ENCODE measurements at regions not wholly inside any gene's neighbourhood (a gene's known extent, or its start where the extent isn't known, plus 50 kb on each side); places are given as distances from the start of the nearest gene placed in this dataset.

DNA sequence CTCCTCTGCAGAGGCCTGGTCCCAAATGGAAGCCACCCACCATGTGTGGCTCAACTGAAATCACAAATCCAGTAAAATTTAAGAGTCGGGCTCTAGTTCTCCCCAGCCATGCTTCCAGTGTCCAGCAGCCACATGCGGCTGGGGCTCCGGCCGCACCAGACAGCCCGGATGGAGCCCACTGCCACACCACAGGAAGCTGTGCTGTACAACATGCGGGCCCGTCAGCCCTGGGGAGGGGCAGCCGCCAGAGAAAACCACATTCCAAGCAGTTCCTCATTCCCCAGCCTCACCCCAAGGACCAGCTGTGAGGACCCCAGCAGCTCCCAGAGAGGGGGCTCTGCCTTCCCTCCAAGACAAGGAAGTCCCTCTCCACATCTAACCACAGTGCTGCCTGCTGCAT lies 135.0 kb downstream of the NCOR2 start:
- CTCF ChIA-PET: no interaction called here
- TF ChIP-seq CHD1 (IDR thresholded peaks at IDR 0.05; ENCODE audit: low read depth, low read length): no peak
- no peak for TF ChIP-seq MXI1 (IDR thresholded peaks at IDR 0.05; ENCODE audit: borderline replicate concordance, low read depth, low read length)
- TF ChIP-seq RCOR1 (IDR thresholded peaks at IDR 0.05; ENCODE audit: insufficient replicate concordance, low read length): no peak
- no peak for TF ChIP-seq MAFK (IDR thresholded peaks at IDR 0.05; ENCODE audit: low read depth, low read length)
- TF ChIP-seq FOS (IDR thresholded peaks at IDR 0.05; ENCODE audit: low read depth, low read length): no peak
- TF ChIP-seq MAZ (IDR thresholded peaks at IDR 0.05; ENCODE audit: borderline replicate concordance, low read depth, low read length): no peak
- dilution Hi-C loops (cut with HindIII; ENCODE audit: low sequenced_read_pairs, unreplicated experiment): no loop called here

More for the DNA sequence above, 135.0 kb downstream of the NCOR2 start:
- H2AK9ac ChIP-seq (replicated peaks; ENCODE audit: low read depth, low read length, poor library complexity): no peak overlapping the region
- H3K4me2 ChIP-seq (ENCODE audit: low read depth, low read length): no peak overlapping the region
- H3K27ac ChIP-seq (ENCODE audit: insufficient read depth, low read length): no peak overlapping the region
- intact Hi-C loops (cut with micrococcal nuclease): no loop called here
- no peaks in the 10 kb centered on the region for H3K27me3 ChIP-seq (ENCODE audit: control insufficient read depth, insufficient read depth, low read length)
- 93% methylated on average over 4 of the region's 8 CpGs; no CpG with 5 or more reads in 1 of the 2 experiments for WGBS, 2 experiments (ENCODE audit: extremely low coverage in 2 of 2, insufficient read length in 1 of 2)
- POLR2A ChIA-PET (ENCODE audit: unreplicated experiment): no interaction called here
- no peak overlapping the region for H2BK120ac ChIP-seq (ENCODE audit: low read depth, low read length)
- ATAC-seq (ENCODE audit: low read depth) (no peak), DNase-seq (no peak)
- no peak overlapping the region for H3K4ac ChIP-seq (ENCODE audit: low read depth, low read length)
- no peak overlapping the region for H2AK5ac ChIP-seq (ENCODE audit: low read depth, low read length)
- no peaks in the 10 kb centered on the region for H3K9me3 ChIP-seq (ENCODE audit: control insufficient read depth, insufficient read depth, low read length)
- H2BK5ac ChIP-seq (ENCODE audit: low read depth, low read length, poor library complexity, severe bottlenecking): no peak overlapping the region
- no peak overlapping the region for H2AFZ ChIP-seq (replicated peaks; ENCODE audit: low read length, poor library complexity)
- peaks cover 8% of the 10 kb centered on the region; the same call in 1 of the 2 replicates for H3K9me1 ChIP-seq (ENCODE audit: insufficient read depth, low read length)
- H4K8ac ChIP-seq (ENCODE audit: low read depth in 2 of 2, low read length in 2 of 2): no peak overlapping the region
- H2BK20ac ChIP-seq (ENCODE audit: low read depth, low read length): no peak overlapping the region
- H3K9ac ChIP-seq (ENCODE audit: low read depth, low read length): no peak overlapping the region
- no peak overlapping the region for H3K4me3 ChIP-seq (ENCODE audit: insufficient read depth, low read depth, low read length)
- H3K36me3 ChIP-seq (ENCODE audit: control insufficient read depth, insufficient read depth, low read length): peaks cover 35% of the 10 kb centered on the region
- H3K14ac ChIP-seq (replicated peaks; ENCODE audit: low read depth, low read length): no peak overlapping the region
- H4K91ac ChIP-seq (ENCODE audit: insufficient read depth, low read depth, low read length): no peak overlapping the region
- no peak overlapping the region for H3K23ac ChIP-seq (ENCODE audit: low read depth, low read length)
- H3K56ac ChIP-seq (ENCODE audit: extremely low read depth, insufficient read depth, low read length): no peak overlapping the region
- H3K18ac ChIP-seq (ENCODE audit: low read depth, low read length): no peak overlapping the region
- in situ Hi-C loops (cut with MboI; ENCODE audit: low sequenced_read_pairs): no loop called here
- no peak overlapping the region for H2BK15ac ChIP-seq (ENCODE audit: low read depth, low read length)
- H3K79me1 ChIP-seq (ENCODE audit: low read depth in 1 of 2, low read length in 2 of 2): peaks cover 4 to 27% of the 10 kb centered on the region in 2 experiments
- H3K4me1 ChIP-seq (ENCODE audit: control insufficient read depth, insufficient read depth, low read length): peaks cover 17% of the 10 kb centered on the region
- BruUV-seq (replicated peaks): no TSS peak
- H4K5ac ChIP-seq (ENCODE audit: low read depth, low read length): no peak overlapping the region
- peaks cover 14% of the 10 kb centered on the region for H4K20me1 ChIP-seq (ENCODE audit: insufficient read depth, low read length)

Measured in IMR-90 (cell line).